SW480 (cell line): ENCODE measurements at regions not wholly inside any gene's neighbourhood (a gene's known extent, or its start where the extent isn't known, plus 50 kb on each side); places are given as distances from the start of the nearest gene placed in this dataset.

Source experiments
- DNase-seq: peaks from one replicate; pipeline ENCODE4 v3.0.0-alpha.2; 2016; ENCODE audit warnings: low spot score

- DNase-seq: no peak
Observed at GRCh38 chr10:2020836-2021235, 283.5 kb upstream of the ADARB2 start.

GRCh38 chr10:2019803-2020202, 282.5 kb upstream of the ADARB2 start:
- DNase-seq: no peak

- DNase-seq: no peak
Observed at GRCh38 chr10:2019281-2019680, 282.0 kb upstream of the ADARB2 start.

- no peak for DNase-seq
Observed at GRCh38 chr10:2014541-2014940, 277.2 kb upstream of the ADARB2 start.

- DNase-seq: no peak
Observed at GRCh38 chr10:2012209-2012608, 274.9 kb upstream of the ADARB2 start.

GRCh38 chr10:2011106-2011716, 273.9 kb upstream of the ADARB2 start:
- no peak for DNase-seq

GRCh38 chr10:2005546-2005945, 268.2 kb upstream of the ADARB2 start:
- DNase-seq: no peak

GRCh38 chr10:1992930-1993329, 255.6 kb upstream of the ADARB2 start:
- no peak for DNase-seq

GRCh38 chr10:1989090-1989489, 251.8 kb upstream of the ADARB2 start:
- no peak for DNase-seq

GRCh38 chr10:1981976-1982375, 244.7 kb upstream of the ADARB2 start:
- no peak for DNase-seq

- no peak for DNase-seq
Observed at GRCh38 chr10:1980459-1980858, 243.1 kb upstream of the ADARB2 start.

GRCh38 chr10:1978584-1978983, 241.3 kb upstream of the ADARB2 start:
- DNase-seq: peak; percentile 4

- no peak for DNase-seq
Observed at GRCh38 chr10:1977461-1977860, 240.1 kb upstream of the ADARB2 start.

- no peak for DNase-seq
Observed at GRCh38 chr10:1972406-1972805, 235.1 kb upstream of the ADARB2 start.

GRCh38 chr10:1968257-1969033, 231.1 kb upstream of the ADARB2 start:
- DNase-seq: no peak

GRCh38 chr10:1966712-1967376, 229.5 kb upstream of the ADARB2 start:
- no peak for DNase-seq

GRCh38 chr10:1964476-1964875, 227.2 kb upstream of the ADARB2 start:
- DNase-seq: no peak

GRCh38 chr10:1963341-1963740, 226.0 kb upstream of the ADARB2 start:
- DNase-seq: no peak

GRCh38 chr10:1961989-1962388, 224.7 kb upstream of the ADARB2 start:
- DNase-seq: no peak

GRCh38 chr10:1960982-1961381, 223.7 kb upstream of the ADARB2 start:
- DNase-seq: no peak

GRCh38 chr10:1957057-1957456, 219.7 kb upstream of the ADARB2 start:
- DNase-seq: no peak

GRCh38 chr10:1954300-1954699, 217.0 kb upstream of the ADARB2 start:
- DNase-seq: no peak
